Pancreas (tissue), 10 donors: ENCODE measurements at regions not wholly inside any gene's neighbourhood (a gene's known extent, or its start where the extent isn't known, plus 50 kb on each side); places are given as distances from the start of the nearest gene placed in this dataset.

Source experiments
- ATAC-seq, 4 donors: fragments of 200-7000 bp; cut with Tn5 transposase; one replicate each; pipeline versions ENCODE4 v1.8.0 to v1.9.1; 2020; ENCODE audit warnings: mild to moderate bottlenecking in 4 of 4, moderate library complexity in 4 of 4
- DNase-seq, 6 donors: peaks; one replicate each; pipeline ENCODE4 v3.0.0-alpha.2; 2020
- FAIRE-seq: peaks from 2 replicates; lab custom pipeline; 2012; peaks lifted over from hg19 to GRCh38; lab: Jason Lieb, UNC
- H3K27ac ChIP-seq, 4 donors: fragments of 200-600 bp; sonication (generic); 1 replicate in 3 of 4; 2 replicates in 1 of 4; pipeline versions ENCODE4 v1.5.0 to v1.8.0; 2020
- H3K27me3 ChIP-seq, 4 donors: fragments of 200-600 bp; one replicate each; pipeline ENCODE4 v1.8.0; 2021
- H3K36me3 ChIP-seq, 3 donors: fragments of 200-600 bp; sonication (generic) in 1 of 3; one replicate each; pipeline versions ENCODE4 v1.5.0 to v1.8.0; 2020 to 2021
- H3K4me1 ChIP-seq, 3 donors: fragments of 200-600 bp; one replicate each; pipeline ENCODE4 v1.8.0; 2021
- H3K4me3 ChIP-seq, 4 donors: fragments of 200-600 bp; sonication (generic) in 2 of 4; one replicate each; pipeline versions ENCODE4 v1.5.0 to v1.8.0; 2020 to 2021
- H3K9me3 ChIP-seq, 4 donors: fragments of 200-600 bp; one replicate each; pipeline ENCODE4 v1.8.0; 2021
- WGBS, 2 donors: extraction: QIAGEN DNeasy Blood & Tissue Kit; methylation state at CpG; one replicate each; pipeline ENCODE4 v1.1.7; 2013; 5-methylcytosine and 5-hydroxymethylcytosine counted together
- intact Hi-C, 3 donors: fragments of 100-400 bp; cut with DNase I; formaldehyde crosslinking; loops; one replicate each; pipeline versions ENCODE4 v1.11.1 to v1.14.2; 2022
- TF ChIP-seq, protein P1 (sequence below), 4 donors: fragments of 200-600 bp; sonication (generic) in 3 of 4; IDR thresholded peaks; one replicate each; pipeline versions ENCODE4 v1.5.0 to v1.8.0; 2021; ENCODE audit warnings: antibody characterized with exemption in 4 of 4
- donor health status: healthy with polysubstance abuse.
- donor health status: DM: no; HTN: no; CAD: no; lungs with moderate emphysema.
- donor health status: DM: no; HTN: no; CAD: no.
- donor health status: control.
- donor health status: control.
- donor health status: Bipolar disorder and iron deficiency.
- donor health status: DM: yes; HTN: yes; CAD: no.
- donor health status: DM: no; HTN: no; CAD: no.
- donor health status: DM: no; HTN: no; CAD: no.
- donor health status: DM: yes; HTN: yes; CAD: no.

DNA sequence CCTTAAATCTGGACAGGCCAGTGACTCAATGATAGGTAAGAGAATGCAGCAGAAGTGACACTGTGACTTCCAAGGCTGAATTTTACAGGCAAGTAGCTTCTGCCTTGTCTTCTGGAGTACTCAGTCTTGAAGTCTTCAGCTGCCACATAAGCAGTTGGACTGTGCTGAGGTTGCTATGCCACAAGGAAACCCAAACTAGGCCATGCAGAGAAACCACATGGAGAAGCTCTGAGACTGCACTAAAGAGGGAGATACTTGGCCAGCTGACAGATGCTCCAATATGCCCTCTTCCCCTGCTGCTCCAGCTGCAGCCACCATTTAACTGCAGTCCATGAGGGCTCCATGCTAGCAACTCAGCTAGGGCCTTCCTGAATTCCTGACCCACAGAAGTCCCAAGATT is 119.4 kb upstream of the GADL1 start:
- no peaks in the 10 kb centered on the region for H3K4me1 ChIP-seq
- no peak for FAIRE-seq
- no peaks in the 10 kb centered on the region for H3K27me3 ChIP-seq
- no peaks in the 10 kb centered on the region for H3K36me3 ChIP-seq
- H3K9me3 ChIP-seq: no peaks in the 10 kb centered on the region
- no peak overlapping the region for H3K27ac ChIP-seq
- DNase-seq: no peak
- TF ChIP-seq, protein P1, sequence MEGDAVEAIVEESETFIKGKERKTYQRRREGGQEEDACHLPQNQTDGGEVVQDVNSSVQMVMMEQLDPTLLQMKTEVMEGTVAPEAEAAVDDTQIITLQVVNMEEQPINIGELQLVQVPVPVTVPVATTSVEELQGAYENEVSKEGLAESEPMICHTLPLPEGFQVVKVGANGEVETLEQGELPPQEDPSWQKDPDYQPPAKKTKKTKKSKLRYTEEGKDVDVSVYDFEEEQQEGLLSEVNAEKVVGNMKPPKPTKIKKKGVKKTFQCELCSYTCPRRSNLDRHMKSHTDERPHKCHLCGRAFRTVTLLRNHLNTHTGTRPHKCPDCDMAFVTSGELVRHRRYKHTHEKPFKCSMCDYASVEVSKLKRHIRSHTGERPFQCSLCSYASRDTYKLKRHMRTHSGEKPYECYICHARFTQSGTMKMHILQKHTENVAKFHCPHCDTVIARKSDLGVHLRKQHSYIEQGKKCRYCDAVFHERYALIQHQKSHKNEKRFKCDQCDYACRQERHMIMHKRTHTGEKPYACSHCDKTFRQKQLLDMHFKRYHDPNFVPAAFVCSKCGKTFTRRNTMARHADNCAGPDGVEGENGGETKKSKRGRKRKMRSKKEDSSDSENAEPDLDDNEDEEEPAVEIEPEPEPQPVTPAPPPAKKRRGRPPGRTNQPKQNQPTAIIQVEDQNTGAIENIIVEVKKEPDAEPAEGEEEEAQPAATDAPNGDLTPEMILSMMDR (IDR thresholded peaks at IDR 0.05): no peak
- ATAC-seq: no peak
- H3K4me3 ChIP-seq: no peak overlapping the region
- intact Hi-C loops: no loop called here

DNA sequence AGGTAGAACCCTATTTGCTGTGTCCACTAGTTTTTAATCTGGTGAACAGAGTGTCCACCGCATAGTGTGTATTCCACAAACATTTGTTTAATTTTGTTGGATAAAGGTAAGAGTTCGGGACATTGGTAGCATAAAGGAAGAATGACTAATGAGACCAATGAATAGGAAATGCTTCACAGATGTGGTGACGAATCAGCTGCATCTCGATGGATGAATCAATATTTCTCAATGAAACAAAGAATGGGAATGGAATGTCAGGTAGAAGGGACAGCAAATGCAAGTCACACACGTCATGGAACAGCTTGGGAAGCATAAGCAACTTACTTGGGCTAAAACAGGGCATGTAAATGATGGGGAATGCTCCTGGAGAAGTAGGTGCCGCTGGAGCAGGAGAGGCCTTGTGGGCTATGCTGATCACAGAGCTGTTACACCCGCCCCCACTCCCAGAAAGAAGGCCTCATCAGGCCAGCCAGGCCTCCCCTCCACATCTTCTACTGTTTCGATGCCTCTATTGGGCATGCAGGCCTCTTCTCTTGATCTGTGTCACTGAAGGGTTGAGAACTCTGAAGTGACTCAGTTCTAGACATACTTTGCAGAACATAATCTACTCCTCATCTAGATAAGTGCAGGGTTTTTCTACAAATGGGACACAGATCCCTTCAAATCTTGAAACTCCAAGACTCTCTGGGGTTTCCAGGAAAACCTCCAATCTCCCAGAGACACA is 120.0 kb upstream of the GADL1 start:
- no peaks in the 10 kb centered on the region for H3K36me3 ChIP-seq
- FAIRE-seq: no peak
- H3K27ac ChIP-seq: no peak overlapping the region
- intact Hi-C loops: no loop called here
- no peak for DNase-seq
- TF ChIP-seq, protein P1 (IDR thresholded peaks at IDR 0.05): no peak
- H3K4me1 ChIP-seq: no peaks in the 10 kb centered on the region
- H3K4me3 ChIP-seq: no peak overlapping the region
- no peaks in the 10 kb centered on the region for H3K9me3 ChIP-seq
- WGBS, 2 donors: 69 to 83% methylated on average over 8 of the region's 8 CpGs
- no peak for ATAC-seq
- H3K27me3 ChIP-seq: no peaks in the 10 kb centered on the region

DNA sequence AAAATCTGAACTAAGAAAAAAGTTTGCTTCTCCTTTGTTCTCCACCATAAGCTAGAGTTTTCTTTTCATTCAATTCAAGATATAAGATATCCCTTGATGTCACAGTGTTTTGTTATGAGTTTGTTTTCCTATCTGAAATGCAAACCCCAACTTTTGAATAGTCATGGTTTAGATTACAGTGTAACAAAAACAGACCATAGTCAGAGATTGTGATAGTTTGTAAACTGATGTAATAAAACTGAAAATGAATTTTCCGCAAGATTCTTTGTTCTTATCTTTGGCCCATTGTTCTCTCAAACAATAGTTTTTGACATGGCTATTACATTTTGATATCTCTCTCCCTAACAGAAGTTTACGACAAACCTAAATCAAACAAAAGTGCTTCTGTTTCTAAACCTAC is 121.7 kb upstream of the GADL1 start:
- DNase-seq (no peak), FAIRE-seq (no peak), ATAC-seq (no peak)
- Histone ChIP-seq H3K36me3 (no peaks in the 10 kb centered on the region), H3K27ac (no peak overlapping the region), H3K27me3 (no peaks in the 10 kb centered on the region), H3K4me1 (no peaks in the 10 kb centered on the region), H3K9me3 (no peaks in the 10 kb centered on the region), H3K4me3 (no peak overlapping the region)
- TF ChIP-seq, protein P1 (IDR thresholded peaks at IDR 0.05): no peak
- intact Hi-C loops: no loop called here
- WGBS, 2 donors: 95 to 96% methylated on average over 2 of the region's 2 CpGs

DNA sequence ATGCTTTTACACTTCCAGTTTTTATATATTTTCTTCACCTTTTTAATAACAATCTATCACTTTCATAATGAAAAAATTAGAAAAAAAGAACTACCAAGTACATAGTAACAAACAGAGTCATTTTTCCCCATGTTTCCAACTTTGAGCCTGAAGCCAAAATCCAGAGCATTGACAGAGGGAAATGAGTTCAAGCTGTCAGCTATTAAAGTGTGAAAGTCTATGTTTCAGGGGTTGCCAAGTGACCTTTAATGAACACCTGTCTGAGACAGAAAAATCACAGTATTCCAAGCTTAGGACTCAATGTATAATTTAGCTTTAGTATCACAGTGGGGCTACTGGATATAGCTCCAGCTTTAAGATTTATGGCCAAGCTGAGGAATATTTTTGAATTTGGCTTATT is 128.3 kb upstream of the GADL1 start:
- ATAC-seq (no peak), FAIRE-seq (no peak), DNase-seq (no peak)
- H3K9me3 ChIP-seq: no peaks in the 10 kb centered on the region
- TF ChIP-seq, protein P1 (IDR thresholded peaks at IDR 0.05): no peak
- no peaks in the 10 kb centered on the region for H3K36me3 ChIP-seq
- H3K4me3 ChIP-seq: no peak overlapping the region
- intact Hi-C loops: no loop called here
- H3K27ac ChIP-seq: no peak overlapping the region
- no peaks in the 10 kb centered on the region for H3K4me1 ChIP-seq
- H3K27me3 ChIP-seq: no peaks in the 10 kb centered on the region

DNA sequence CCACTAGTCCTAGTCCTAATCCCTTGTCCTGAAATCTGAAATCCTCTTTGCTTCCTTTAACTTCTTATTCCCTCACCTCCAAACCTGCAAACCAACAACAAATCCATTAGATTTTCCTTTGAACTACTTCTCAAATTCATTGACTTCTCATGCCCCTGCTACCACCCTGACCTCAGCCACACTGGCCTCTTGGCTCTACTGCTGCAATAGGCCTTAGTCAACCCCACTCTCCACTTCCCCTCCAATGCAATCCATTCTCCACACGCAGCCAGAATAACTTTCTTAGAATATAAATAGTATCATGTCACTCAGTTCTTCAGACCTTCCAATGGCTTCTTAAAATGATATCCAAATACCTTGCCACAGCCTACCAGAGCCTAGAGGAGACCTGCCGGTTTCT is 131.1 kb upstream of the GADL1 start:
- TF ChIP-seq, protein P1 (IDR thresholded peaks at IDR 0.05): no peak
- 76 to 90% methylated on average over 2 of the region's 2 CpGs for WGBS, 2 donors
- Histone ChIP-seq H3K27ac (no peak overlapping the region), H3K27me3 (no peaks in the 10 kb centered on the region), H3K4me1 (no peaks in the 10 kb centered on the region), H3K36me3 (no peaks in the 10 kb centered on the region), H3K9me3 (no peaks in the 10 kb centered on the region), H3K4me3 (no peak overlapping the region)
- FAIRE-seq (no peak), ATAC-seq (no peak), DNase-seq (no peak)
- intact Hi-C loops: no loop called here
